Lower leg skin (tissue), 4 donors: ENCODE measurements at regions not wholly inside any gene's neighbourhood (a gene's known extent, or its start where the extent isn't known, plus 50 kb on each side); places are given as distances from the start of the nearest gene placed in this dataset.
A peak's percentile ranks its signal among the peaks of the same experiment; 100 is the strongest.

Experiments
- DNase-seq, 2 donors: peaks; one replicate each; pipeline ENCODE4 v3.0.0-alpha.2; 2019; ENCODE audit warnings: low spot score in 2 of 2
- H3K4me3 ChIP-seq: fragments of 200-600 bp; sonication (generic); 2 replicates; pipeline ENCODE4 v1.5.1; 2017; ENCODE audit warnings: mild to moderate bottlenecking, low read depth; ENCODE audit not compliant: poor library complexity, severe bottlenecking
- POLR2A ChIP-seq, 2 donors: fragments of 450-650 bp; IDR thresholded peaks; one replicate each; pipeline ENCODE4 v1.6.1; 2016 to 2017; ENCODE audit warnings: antibody characterized with exemption in 2 of 2, mild to moderate bottlenecking in 1 of 2, moderate library complexity in 1 of 2
- WGBS, 2 donors: methylation state at CpG; one replicate each; pipeline ENCODE4 v1.1.5; 2018; 5-methylcytosine and 5-hydroxymethylcytosine counted together
- intact Hi-C: fragments of 100-400 bp; cut with DNase I; formaldehyde crosslinking; loops from one replicate; pipeline ENCODE4 v1.15.0; 2023; ENCODE audit warnings: low total_unique reads
- TF ChIP-seq, protein P1 (sequence below), 3 donors: fragments of 450-650 bp; IDR thresholded peaks; one replicate each; pipeline ENCODE4 v1.5.1; 2016; ENCODE audit warnings: antibody characterized with exemption in 3 of 3, mild to moderate bottlenecking in 3 of 3, moderate library complexity in 2 of 3

DNA sequence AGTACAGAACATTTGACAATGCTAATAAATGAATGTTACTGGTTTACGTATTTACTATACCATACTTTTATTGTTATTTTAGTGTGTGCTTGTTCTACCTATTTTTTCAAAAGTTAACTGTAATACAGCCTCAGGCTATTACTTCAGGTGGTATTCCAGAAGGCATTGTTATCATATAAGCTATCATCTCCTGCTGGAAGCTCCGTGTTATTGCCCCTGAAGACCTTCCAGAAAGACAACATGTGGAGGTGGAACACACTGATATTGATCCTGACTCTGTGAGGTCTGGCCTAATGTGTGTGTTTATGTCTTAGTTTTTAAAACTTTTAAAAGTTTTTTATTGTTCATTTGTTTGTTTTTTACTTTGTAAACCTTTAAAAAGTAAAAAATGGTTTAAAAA is 509.8 kb upstream of the SPRY2 start:
- no peak for DNase-seq
- no peak overlapping the region for H3K4me3 ChIP-seq
- TF ChIP-seq, protein P1, sequence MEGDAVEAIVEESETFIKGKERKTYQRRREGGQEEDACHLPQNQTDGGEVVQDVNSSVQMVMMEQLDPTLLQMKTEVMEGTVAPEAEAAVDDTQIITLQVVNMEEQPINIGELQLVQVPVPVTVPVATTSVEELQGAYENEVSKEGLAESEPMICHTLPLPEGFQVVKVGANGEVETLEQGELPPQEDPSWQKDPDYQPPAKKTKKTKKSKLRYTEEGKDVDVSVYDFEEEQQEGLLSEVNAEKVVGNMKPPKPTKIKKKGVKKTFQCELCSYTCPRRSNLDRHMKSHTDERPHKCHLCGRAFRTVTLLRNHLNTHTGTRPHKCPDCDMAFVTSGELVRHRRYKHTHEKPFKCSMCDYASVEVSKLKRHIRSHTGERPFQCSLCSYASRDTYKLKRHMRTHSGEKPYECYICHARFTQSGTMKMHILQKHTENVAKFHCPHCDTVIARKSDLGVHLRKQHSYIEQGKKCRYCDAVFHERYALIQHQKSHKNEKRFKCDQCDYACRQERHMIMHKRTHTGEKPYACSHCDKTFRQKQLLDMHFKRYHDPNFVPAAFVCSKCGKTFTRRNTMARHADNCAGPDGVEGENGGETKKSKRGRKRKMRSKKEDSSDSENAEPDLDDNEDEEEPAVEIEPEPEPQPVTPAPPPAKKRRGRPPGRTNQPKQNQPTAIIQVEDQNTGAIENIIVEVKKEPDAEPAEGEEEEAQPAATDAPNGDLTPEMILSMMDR (IDR thresholded peaks at IDR 0.05): no peak
- no peak for TF ChIP-seq POLR2A (IDR thresholded peaks at IDR 0.05)
- 74 to 86% methylated on average over 2 of the region's 2 CpGs for WGBS, 2 donors
- intact Hi-C loops: loop anchor here (5.0 kb wide), 1 partner anchor 1253 kb away; no protein-coding TSS in a partner anchor

DNA sequence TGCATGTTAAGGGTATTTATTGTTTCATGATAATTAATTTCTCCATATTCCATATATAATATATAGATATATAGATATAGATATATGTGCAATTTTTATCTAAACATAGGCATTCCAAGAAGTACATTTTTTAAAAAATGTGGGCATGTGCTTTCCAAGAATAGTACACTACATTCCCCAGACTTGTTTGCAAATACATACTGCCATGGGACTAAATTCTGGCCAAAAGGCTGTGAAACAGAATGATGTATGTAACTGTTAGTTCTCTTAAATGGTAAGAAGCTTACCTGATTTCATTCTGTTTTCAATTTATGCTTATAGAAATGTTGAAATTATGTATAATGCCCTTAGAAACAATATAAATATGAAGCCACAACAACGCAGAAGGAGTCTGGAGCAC is 503.2 kb upstream of the SPRY2 start:
- TF ChIP-seq, protein P1 (IDR thresholded peaks at IDR 0.05): no peak
- no peak for TF ChIP-seq POLR2A (IDR thresholded peaks at IDR 0.05)
- intact Hi-C loops: no loop called here
- no peak for DNase-seq
- H3K4me3 ChIP-seq: no peak overlapping the region
- 92% methylated on average over 1 of the region's 1 CpG for WGBS, 2 donors

DNA sequence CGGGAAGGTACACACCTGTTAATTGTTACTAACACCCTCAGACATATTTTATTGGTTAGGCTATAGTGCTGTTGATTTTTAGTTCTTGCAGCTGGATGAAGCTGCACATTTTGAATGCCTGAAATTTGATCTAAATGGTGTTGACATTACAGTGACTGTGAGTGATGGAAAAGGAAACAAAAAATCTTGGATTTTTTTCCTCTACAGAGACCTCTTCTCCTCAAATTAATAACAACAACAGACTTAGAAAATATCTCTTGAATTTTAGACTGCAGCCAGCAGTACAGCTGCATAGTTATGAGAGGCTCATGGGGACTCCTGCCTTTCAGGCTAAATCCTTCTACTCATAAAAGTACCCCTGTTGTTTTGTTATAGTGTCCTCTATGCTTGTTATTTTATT is 500.5 kb upstream of the SPRY2 start:
- no peak for DNase-seq
- TF ChIP-seq, protein P1 (IDR thresholded peaks at IDR 0.05): no peak
- TF ChIP-seq POLR2A (IDR thresholded peaks at IDR 0.05): no peak
- no peak overlapping the region for H3K4me3 ChIP-seq
- intact Hi-C loops: no loop called here
- WGBS, 2 donors: 31 to 34% methylated on average over 1 of the region's 1 CpG

DNA sequence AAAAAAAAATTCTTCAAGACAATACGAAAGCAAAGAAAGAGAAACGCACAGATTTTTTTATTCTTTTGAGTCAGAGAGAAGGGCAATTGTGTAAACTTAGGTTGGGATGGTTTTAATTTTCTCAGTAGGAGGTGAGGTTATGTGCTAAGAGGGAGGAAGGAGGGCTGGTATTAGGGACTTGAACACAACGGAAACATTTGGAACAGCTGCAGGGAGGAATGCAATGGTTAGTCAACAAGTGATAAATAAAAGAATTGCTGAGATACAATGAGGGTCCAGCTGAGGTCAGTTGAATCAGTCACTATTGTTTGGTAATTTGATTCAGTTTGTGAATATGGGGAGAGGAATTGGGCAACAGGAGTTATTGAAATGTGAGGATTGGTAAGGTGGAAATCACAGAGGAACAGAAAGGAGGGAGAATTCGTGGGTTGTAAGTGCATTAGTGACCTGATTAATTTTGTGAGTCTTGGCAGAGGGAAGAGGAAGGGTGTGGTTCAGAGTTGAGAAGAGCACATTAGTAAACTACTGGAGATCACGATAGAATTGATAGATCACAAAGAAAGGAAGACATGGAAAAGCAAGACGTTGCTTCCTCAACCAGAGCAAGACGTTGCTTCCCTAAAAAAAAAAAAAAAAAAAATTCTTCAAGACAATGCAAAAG is 499.5 kb upstream of the SPRY2 start:
- intact Hi-C loops: no loop called here

DNA sequence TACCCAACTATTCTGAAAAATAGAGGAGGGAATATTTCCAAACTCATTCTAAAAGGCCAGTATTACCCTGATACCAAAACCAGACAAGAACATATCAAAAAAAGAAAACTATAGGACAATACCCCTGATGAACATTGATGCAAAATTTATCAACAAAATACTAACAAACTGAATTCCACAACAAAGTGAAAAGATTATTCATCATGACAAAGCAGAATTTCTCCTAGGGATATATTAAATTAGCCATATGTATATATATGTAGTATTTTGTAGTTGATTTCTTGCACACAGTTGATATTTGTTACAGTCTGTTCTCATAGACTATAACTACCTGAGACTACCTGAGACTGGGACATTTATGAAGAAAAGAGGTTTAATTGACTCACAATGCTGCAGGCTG is 495.0 kb upstream of the SPRY2 start:
- TF ChIP-seq POLR2A (IDR thresholded peaks at IDR 0.05): no peak
- TF ChIP-seq, protein P1 (IDR thresholded peaks at IDR 0.05): no peak
- intact Hi-C loops: no loop called here
- no peak for DNase-seq
- no peak overlapping the region for H3K4me3 ChIP-seq

More for the DNA sequence above, 499.5 kb upstream of the SPRY2 start:
- no peak overlapping the region for H3K4me3 ChIP-seq
- 31 to 39% methylated on average over 7 of the region's 7 CpGs for WGBS, 2 donors
- TF ChIP-seq POLR2A (IDR thresholded peaks at IDR 0.05): no peak
- TF ChIP-seq, protein P1 (IDR thresholded peaks at IDR 0.05): no peak
- peak in 1 of 2 donors; percentile 73 for DNase-seq

DNA sequence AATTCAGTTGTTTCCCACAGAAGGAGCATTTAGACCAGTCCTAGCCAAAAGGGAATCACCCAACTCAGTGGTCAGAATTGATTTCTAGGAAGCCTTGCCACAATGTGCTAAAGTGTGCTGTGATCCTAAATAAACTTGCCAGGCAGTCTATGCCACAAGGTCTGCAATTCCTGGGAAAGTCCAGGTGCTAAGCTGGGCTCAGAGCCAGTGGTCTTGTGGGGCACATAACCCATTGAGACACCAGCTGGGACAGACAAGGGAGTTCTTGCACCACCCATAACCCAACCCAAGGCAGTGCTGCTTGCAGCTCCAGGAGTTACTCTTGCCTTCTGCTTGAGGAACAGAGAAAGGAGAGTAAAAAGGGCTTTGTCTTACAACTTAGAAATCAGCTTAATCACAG is 489.5 kb upstream of the SPRY2 start:
- intact Hi-C loops: no loop called here
- no peak for DNase-seq
- no peak overlapping the region for H3K4me3 ChIP-seq
- TF ChIP-seq POLR2A (IDR thresholded peaks at IDR 0.05): no peak
